GM12892 (cell line): ENCODE measurements at regions not wholly inside any gene's neighbourhood (a gene's known extent, or its start where the extent isn't known, plus 50 kb on each side); places are given as distances from the start of the nearest gene placed in this dataset.

Experiments
- POLR2A ChIP-seq: IDR thresholded peaks from 2 replicates; pipeline ENCODE4 v1.6.1; 2011; ENCODE audit warnings: low read depth, low read length, control low read depth
- POLR2AphosphoS5 ChIP-seq: IDR thresholded peaks from 2 replicates; pipeline ENCODE4 v1.6.1; 2011; ENCODE audit warnings: low read depth, low read length, control low read depth
- TAF1 ChIP-seq: IDR thresholded peaks from 2 replicates; pipeline ENCODE4 v1.6.1; 2011; ENCODE audit warnings: low read depth, mild to moderate bottlenecking, control low read depth, low read length, borderline replicate concordance

DNA sequence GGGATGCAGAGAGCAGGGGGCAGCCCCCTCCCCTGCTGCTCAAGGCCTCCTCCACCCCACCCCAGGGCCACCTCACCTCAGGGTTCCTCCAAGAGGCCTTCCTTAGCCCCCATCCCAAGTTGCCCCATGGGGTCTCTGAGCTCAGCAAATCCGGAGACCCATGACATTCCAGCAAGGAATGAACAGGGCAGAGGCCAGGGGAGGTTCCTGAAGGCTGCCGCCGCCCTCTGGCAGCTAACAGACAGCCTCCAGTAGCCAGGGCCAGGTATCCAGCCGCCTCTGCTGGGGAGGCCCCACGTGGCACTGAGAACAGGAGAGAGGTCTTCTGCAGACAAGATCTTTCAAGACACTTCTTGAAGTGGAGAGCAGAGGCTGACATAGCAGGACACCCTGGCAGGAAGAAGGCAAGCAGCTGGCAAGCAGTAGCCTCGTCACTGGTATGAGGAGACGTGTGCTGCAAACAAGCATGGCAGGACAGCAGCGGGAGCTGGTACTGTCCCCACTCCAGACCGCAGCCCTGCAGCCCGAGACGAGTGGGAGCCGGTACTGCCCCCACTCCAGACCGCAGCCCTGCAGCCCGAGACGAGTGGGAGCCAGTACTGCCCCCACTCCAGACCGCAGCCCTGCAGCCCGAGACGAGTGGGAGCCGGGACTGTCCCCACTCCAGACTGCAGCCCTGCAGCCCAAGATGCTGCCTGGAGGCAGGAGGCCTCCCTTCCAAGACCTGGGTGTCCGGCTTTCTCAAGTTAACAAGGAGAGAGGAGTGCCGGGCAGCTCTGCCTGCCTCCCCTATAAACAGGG is 190.6 kb downstream of the IGLL1 start:
- no peak for TF ChIP-seq POLR2A
- no peak for TF ChIP-seq POLR2AphosphoS5
- no peak for TF ChIP-seq TAF1
